Activated CD4-positive, alpha-beta memory T cell treated with anti-CD3 and anti-CD28 coated beads, Interleukin-2, amount 10 ng/mL, durations not matched to agents 7 days and 5 days (primary cell): ENCODE measurements at regions not wholly inside any gene's neighbourhood (a gene's known extent, or its start where the extent isn't known, plus 50 kb on each side); places are given as distances from the start of the nearest gene placed in this dataset.

Experiments
- CTCF ChIA-PET: fragments of 350-600 bp; sonication (Branson Sonifier 250); formaldehyde crosslinking; loops from one replicate; lab custom pipeline; 2021; ENCODE audit warnings: antibody characterized with exemption, inconsistent platforms; lab: Charles Lee
- POLR2A ChIA-PET: fragments of 350-600 bp; sonication (Branson Sonifier 250); formaldehyde crosslinking; loops from one replicate; lab custom pipeline; 2021; ENCODE audit warnings: antibody characterized with exemption; lab: Charles Lee
- DNase-seq: peaks from one replicate; pipeline ENCODE4 v3.0.0-alpha.2; 2020
- H3K27ac Mint-ChIP-seq: one replicate; pipeline ENCODE4 v1.8.0; 2021; ENCODE audit warnings: mild to moderate bottlenecking, mixed read lengths
- H3K27me3 Mint-ChIP-seq: one replicate; pipeline ENCODE4 v1.8.0; 2021; ENCODE audit warnings: mixed read lengths
- H3K36me3 Mint-ChIP-seq: one replicate; pipeline ENCODE4 v1.8.0; 2021; ENCODE audit warnings: low read depth, mixed read lengths
- H3K4me1 Mint-ChIP-seq: one replicate; pipeline ENCODE4 v1.8.0; 2021; ENCODE audit warnings: mixed read lengths
- H3K4me3 Mint-ChIP-seq: one replicate; pipeline ENCODE4 v1.8.0; 2021; ENCODE audit warnings: mild to moderate bottlenecking, mixed read lengths
- H3K9me3 Mint-ChIP-seq: one replicate; pipeline ENCODE4 v1.8.0; 2021; ENCODE audit warnings: mixed read lengths

- H3K27ac Mint-ChIP-seq: no peak overlapping the region
- no peak overlapping the region for H3K4me3 Mint-ChIP-seq
- no peaks in the 10 kb centered on the region for H3K4me1 Mint-ChIP-seq
- no peak for DNase-seq
- H3K27me3 Mint-ChIP-seq: no peaks in the 10 kb centered on the region
- CTCF ChIA-PET: no interaction called here
- POLR2A ChIA-PET: no interaction called here
- H3K9me3 Mint-ChIP-seq: peaks cover 14% of the 10 kb centered on the region
- H3K36me3 Mint-ChIP-seq: no peaks in the 10 kb centered on the region
Measured at GRCh38 chr14:27175489-27175888, 577.7 kb upstream of the NOVA1 start.

GRCh38 chr14:27181333-27181732 is 583.5 kb upstream of the NOVA1 start:
- Mint-ChIP-seq H3K4me3 (no peak overlapping the region), H3K27me3 (no peaks in the 10 kb centered on the region), H3K27ac (no peak overlapping the region), H3K36me3 (no peaks in the 10 kb centered on the region), H3K9me3 (peaks cover 11% of the 10 kb centered on the region), H3K4me1 (no peaks in the 10 kb centered on the region)
- no peak for DNase-seq
- ChIA-PET POLR2A (no interaction called here), CTCF (no interaction called here)

GRCh38 chr14:27184427-27184826 is 586.6 kb upstream of the NOVA1 start:
- no peaks in the 10 kb centered on the region for H3K27me3 Mint-ChIP-seq
- no peaks in the 10 kb centered on the region for H3K4me1 Mint-ChIP-seq
- POLR2A ChIA-PET: no interaction called here
- no peak overlapping the region for H3K4me3 Mint-ChIP-seq
- CTCF ChIA-PET: no interaction called here
- H3K36me3 Mint-ChIP-seq: no peaks in the 10 kb centered on the region
- H3K9me3 Mint-ChIP-seq: peaks cover 8% of the 10 kb centered on the region
- no peak for DNase-seq
- H3K27ac Mint-ChIP-seq: no peak overlapping the region

GRCh38 chr14:27186048-27186447 is 588.2 kb upstream of the NOVA1 start:
- H3K9me3 Mint-ChIP-seq: peaks cover 13% of the 10 kb centered on the region
- no peaks in the 10 kb centered on the region for H3K27me3 Mint-ChIP-seq

GRCh38 chr14:27187136-27187535 is 589.3 kb upstream of the NOVA1 start:
- POLR2A ChIA-PET: no interaction called here
- Mint-ChIP-seq H3K27me3 (no peaks in the 10 kb centered on the region), H3K4me3 (no peak overlapping the region), H3K4me1 (no peaks in the 10 kb centered on the region), H3K36me3 (no peaks in the 10 kb centered on the region), H3K9me3 (peaks cover 13% of the 10 kb centered on the region), H3K27ac (no peak overlapping the region)
- DNase-seq: no peak
- CTCF ChIA-PET: no interaction called here

More at GRCh38 chr14:27186048-27186447, 588.2 kb upstream of the NOVA1 start:
- no peak overlapping the region for H3K4me3 Mint-ChIP-seq
- no peak overlapping the region for H3K27ac Mint-ChIP-seq
- H3K36me3 Mint-ChIP-seq: no peaks in the 10 kb centered on the region
- POLR2A ChIA-PET: no interaction called here
- no peak for DNase-seq
- CTCF ChIA-PET: no interaction called here
- H3K4me1 Mint-ChIP-seq: no peaks in the 10 kb centered on the region

- Mint-ChIP-seq H3K9me3 (peaks cover 12% of the 10 kb centered on the region), H3K36me3 (no peaks in the 10 kb centered on the region), H3K4me1 (no peaks in the 10 kb centered on the region), H3K27ac (no peak overlapping the region), H3K27me3 (no peaks in the 10 kb centered on the region), H3K4me3 (no peak overlapping the region)
- CTCF ChIA-PET: no interaction called here
- POLR2A ChIA-PET: no interaction called here
- no peak for DNase-seq
Measured at GRCh38 chr14:27190296-27190695, 592.5 kb upstream of the NOVA1 start.

- CTCF ChIA-PET: no interaction called here
- Mint-ChIP-seq H3K9me3 (peaks cover 6% of the 10 kb centered on the region), H3K36me3 (no peaks in the 10 kb centered on the region), H3K4me3 (no peak overlapping the region), H3K27me3 (no peaks in the 10 kb centered on the region), H3K4me1 (no peaks in the 10 kb centered on the region), H3K27ac (no peak overlapping the region)
- DNase-seq: no peak
- POLR2A ChIA-PET: no interaction called here
Measured at GRCh38 chr14:27199272-27199671, 601.4 kb upstream of the NOVA1 start.

GRCh38 chr14:27205036-27205435 is 607.2 kb upstream of the NOVA1 start:
- CTCF ChIA-PET: no interaction called here
- Mint-ChIP-seq H3K27ac (no peak overlapping the region), H3K4me3 (no peak overlapping the region), H3K9me3 (peaks cover 8% of the 10 kb centered on the region), H3K4me1 (no peaks in the 10 kb centered on the region), H3K36me3 (no peaks in the 10 kb centered on the region), H3K27me3 (no peaks in the 10 kb centered on the region)
- DNase-seq: no peak
- POLR2A ChIA-PET: no interaction called here

GRCh38 chr14:27211741-27212140 is 613.9 kb upstream of the NOVA1 start:
- Mint-ChIP-seq H3K27ac (no peak overlapping the region), H3K9me3 (peaks cover 18% of the 10 kb centered on the region), H3K36me3 (no peaks in the 10 kb centered on the region), H3K4me3 (no peak overlapping the region), H3K4me1 (no peaks in the 10 kb centered on the region), H3K27me3 (no peaks in the 10 kb centered on the region)
- DNase-seq: no peak
- POLR2A ChIA-PET: no interaction called here
- CTCF ChIA-PET: no interaction called here

GRCh38 chr14:27222671-27223070 is 624.8 kb upstream of the NOVA1 start:
- Mint-ChIP-seq H3K4me1 (no peaks in the 10 kb centered on the region), H3K27ac (no peak overlapping the region), H3K4me3 (no peak overlapping the region), H3K36me3 (no peaks in the 10 kb centered on the region), H3K27me3 (no peaks in the 10 kb centered on the region), H3K9me3 (peaks cover 39% of the 10 kb centered on the region)
- POLR2A ChIA-PET: no interaction called here
- CTCF ChIA-PET: no interaction called here
- no peak for DNase-seq

GRCh38 chr14:27223906-27224305 is 626.1 kb upstream of the NOVA1 start:
- H3K36me3 Mint-ChIP-seq: no peaks in the 10 kb centered on the region
- no peak for DNase-seq
- no peak overlapping the region for H3K4me3 Mint-ChIP-seq
- H3K27me3 Mint-ChIP-seq: no peaks in the 10 kb centered on the region
- H3K4me1 Mint-ChIP-seq: no peaks in the 10 kb centered on the region
- H3K9me3 Mint-ChIP-seq: peaks cover 37% of the 10 kb centered on the region
- H3K27ac Mint-ChIP-seq: no peak overlapping the region
- CTCF ChIA-PET: no interaction called here
- POLR2A ChIA-PET: no interaction called here

GRCh38 chr14:27228053-27228452 is 630.2 kb upstream of the NOVA1 start:
- Mint-ChIP-seq H3K4me1 (no peaks in the 10 kb centered on the region), H3K36me3 (no peaks in the 10 kb centered on the region), H3K4me3 (no peak overlapping the region), H3K9me3 (peaks cover 19% of the 10 kb centered on the region), H3K27ac (no peak overlapping the region), H3K27me3 (no peaks in the 10 kb centered on the region)
- POLR2A ChIA-PET: no interaction called here
- no peak for DNase-seq
- CTCF ChIA-PET: no interaction called here

GRCh38 chr14:27234331-27234730 is 636.5 kb upstream of the NOVA1 start:
- H3K4me3 Mint-ChIP-seq: no peak overlapping the region
- POLR2A ChIA-PET: no interaction called here

GRCh38 chr14:27236601-27237000 is 638.8 kb upstream of the NOVA1 start:
- CTCF ChIA-PET: no interaction called here
- peaks cover 20% of the 10 kb centered on the region for H3K9me3 Mint-ChIP-seq
- no peaks in the 10 kb centered on the region for H3K36me3 Mint-ChIP-seq
- no peak overlapping the region for H3K4me3 Mint-ChIP-seq
- H3K27me3 Mint-ChIP-seq: no peaks in the 10 kb centered on the region
- no peak for DNase-seq
- H3K27ac Mint-ChIP-seq: no peak overlapping the region
- H3K4me1 Mint-ChIP-seq: no peaks in the 10 kb centered on the region
- POLR2A ChIA-PET: no interaction called here

More at GRCh38 chr14:27234331-27234730, 636.5 kb upstream of the NOVA1 start:
- DNase-seq: no peak
- Mint-ChIP-seq H3K27me3 (no peaks in the 10 kb centered on the region), H3K36me3 (no peaks in the 10 kb centered on the region), H3K4me1 (no peaks in the 10 kb centered on the region), H3K27ac (no peak overlapping the region), H3K9me3 (peaks cover 21% of the 10 kb centered on the region)
- CTCF ChIA-PET: no interaction called here

- no peak overlapping the region for H3K27ac Mint-ChIP-seq
- H3K4me3 Mint-ChIP-seq: no peak overlapping the region
- peaks cover 31% of the 10 kb centered on the region for H3K9me3 Mint-ChIP-seq
- no peaks in the 10 kb centered on the region for H3K27me3 Mint-ChIP-seq
- H3K4me1 Mint-ChIP-seq: no peaks in the 10 kb centered on the region
- ChIA-PET POLR2A (no interaction called here), CTCF (no interaction called here)
- H3K36me3 Mint-ChIP-seq: no peaks in the 10 kb centered on the region
- DNase-seq: no peak
Measured at GRCh38 chr14:27242874-27243273, 645.0 kb upstream of the NOVA1 start.
